ENCODE measurements at regions not wholly inside any gene's neighbourhood (a gene's known extent, or its start where the extent isn't known, plus 50 kb on each side); places are given as distances from the start of the nearest gene placed in this dataset.

DNA sequence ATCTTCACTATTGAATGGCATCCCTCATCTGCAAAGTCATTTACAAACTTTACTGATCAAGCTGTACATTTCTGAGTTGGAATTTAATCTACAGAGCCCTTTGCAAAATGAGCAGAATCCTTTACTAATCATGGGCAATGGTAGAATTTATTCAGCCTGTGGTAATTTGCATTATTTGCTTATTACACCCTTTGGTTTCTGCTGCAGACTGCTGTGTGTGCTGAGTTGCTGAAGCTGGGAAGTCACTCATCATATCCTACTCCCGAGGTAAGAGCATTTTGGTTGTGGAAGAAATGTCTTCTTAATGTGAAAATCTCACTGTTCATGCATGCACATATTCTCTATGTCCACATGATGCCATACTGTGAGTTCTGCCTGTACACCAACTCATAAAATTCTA, 357.4 kb upstream of the SLC39A10 start:
- Histone ChIP-seq H3K4me2 (ENCODE audit: low read length) (no peak overlapping the region), H3K4me1 (ENCODE audit: insufficient read depth, low read length, poor library complexity, severe bottlenecking) (no peaks in the 10 kb centered on the region), H3K79me2 (ENCODE audit: insufficient read depth, low read depth, low read length) (no peaks in the 10 kb centered on the region), H3K27ac (ENCODE audit: low read depth, low read length, poor library complexity, severe bottlenecking) (no peak overlapping the region), H3K4me3 (ENCODE audit: low read depth, low read length, poor library complexity, severe bottlenecking) (no peak overlapping the region), H3K9me2 (ENCODE audit: insufficient read depth, low read length) (no peaks in the 10 kb centered on the region), H3K36me3 (ENCODE audit: insufficient read depth, low read length) (no peaks in the 10 kb centered on the region), H4K20me1 (ENCODE audit: insufficient read depth, low read length) (no peaks in the 10 kb centered on the region), H2AFZ (ENCODE audit: low read length) (no peak overlapping the region), H3K9me3 (ENCODE audit: low read length) (no peaks in the 10 kb centered on the region)
- intact Hi-C loops (cut with micrococcal nuclease; ENCODE audit: unreplicated experiment): no loop called here
- POLR2A ChIA-PET: interaction anchor here (0.8 kb wide), 1 partner anchor 20 kb away, joined by 3 read pairs; no protein-coding TSS in a partner anchor
- CTCF ChIA-PET (ENCODE audit: unreplicated experiment): no interaction called here
- BruUV-seq (replicated peaks): no TSS peak
- no peak for DNase-seq (ENCODE audit: low spot score)
- TF ChIP-seq EZH2phosphoT487 (IDR thresholded peaks at IDR 0.05; ENCODE audit: borderline replicate concordance, low read depth, low read length): no peak
- TF ChIP-seq, protein P1, sequence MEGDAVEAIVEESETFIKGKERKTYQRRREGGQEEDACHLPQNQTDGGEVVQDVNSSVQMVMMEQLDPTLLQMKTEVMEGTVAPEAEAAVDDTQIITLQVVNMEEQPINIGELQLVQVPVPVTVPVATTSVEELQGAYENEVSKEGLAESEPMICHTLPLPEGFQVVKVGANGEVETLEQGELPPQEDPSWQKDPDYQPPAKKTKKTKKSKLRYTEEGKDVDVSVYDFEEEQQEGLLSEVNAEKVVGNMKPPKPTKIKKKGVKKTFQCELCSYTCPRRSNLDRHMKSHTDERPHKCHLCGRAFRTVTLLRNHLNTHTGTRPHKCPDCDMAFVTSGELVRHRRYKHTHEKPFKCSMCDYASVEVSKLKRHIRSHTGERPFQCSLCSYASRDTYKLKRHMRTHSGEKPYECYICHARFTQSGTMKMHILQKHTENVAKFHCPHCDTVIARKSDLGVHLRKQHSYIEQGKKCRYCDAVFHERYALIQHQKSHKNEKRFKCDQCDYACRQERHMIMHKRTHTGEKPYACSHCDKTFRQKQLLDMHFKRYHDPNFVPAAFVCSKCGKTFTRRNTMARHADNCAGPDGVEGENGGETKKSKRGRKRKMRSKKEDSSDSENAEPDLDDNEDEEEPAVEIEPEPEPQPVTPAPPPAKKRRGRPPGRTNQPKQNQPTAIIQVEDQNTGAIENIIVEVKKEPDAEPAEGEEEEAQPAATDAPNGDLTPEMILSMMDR (conservative IDR thresholded peaks at IDR 0.05; ENCODE audit: low read length): no peak

DNA sequence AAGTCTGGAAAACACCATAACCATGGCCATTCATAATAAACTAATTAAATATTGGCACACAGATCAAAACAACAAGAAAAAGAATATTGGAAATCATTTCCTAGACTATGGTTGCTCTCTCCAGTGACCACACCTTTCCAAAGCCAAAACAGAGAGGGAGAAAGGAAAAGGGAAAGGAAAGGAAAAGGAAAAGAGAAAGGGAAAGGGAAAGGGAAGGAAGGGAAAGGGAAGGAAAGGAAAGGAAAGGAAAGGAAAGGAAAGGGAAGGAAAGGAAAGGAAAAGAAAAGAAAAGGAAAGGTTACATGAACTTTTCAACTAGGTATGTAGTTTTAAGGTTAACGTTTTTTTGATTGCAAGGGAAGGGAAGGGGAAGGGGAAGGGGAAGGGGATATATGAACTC, 360.5 kb upstream of the SLC39A10 start:
- no peaks in the 10 kb centered on the region for H3K9me2 ChIP-seq (ENCODE audit: insufficient read depth, low read length)
- no peak for TF ChIP-seq EZH2phosphoT487 (IDR thresholded peaks at IDR 0.05; ENCODE audit: borderline replicate concordance, low read depth, low read length)
- intact Hi-C loops (cut with micrococcal nuclease; ENCODE audit: unreplicated experiment): no loop called here
- H4K20me1 ChIP-seq (ENCODE audit: insufficient read depth, low read length): no peaks in the 10 kb centered on the region
- H2AFZ ChIP-seq (ENCODE audit: low read length): no peak overlapping the region
- H3K79me2 ChIP-seq (ENCODE audit: insufficient read depth, low read depth, low read length): no peaks in the 10 kb centered on the region
- H3K4me2 ChIP-seq (ENCODE audit: low read length): no peak overlapping the region
- H3K4me3 ChIP-seq (ENCODE audit: low read depth, low read length, poor library complexity, severe bottlenecking): no peak overlapping the region
- H3K27ac ChIP-seq (ENCODE audit: low read depth, low read length, poor library complexity, severe bottlenecking): no peak overlapping the region
- ChIA-PET CTCF (ENCODE audit: unreplicated experiment) (no interaction called here), POLR2A (interaction anchor here (1.2 kb wide), 1 partner anchor 25 kb away, joined by 3 read pairs; no protein-coding TSS in a partner anchor)
- no peaks in the 10 kb centered on the region for H3K36me3 ChIP-seq (ENCODE audit: insufficient read depth, low read length)
- DNase-seq (ENCODE audit: low spot score): no peak
- H3K4me1 ChIP-seq (ENCODE audit: insufficient read depth, low read length, poor library complexity, severe bottlenecking): no peaks in the 10 kb centered on the region
- H3K9me3 ChIP-seq (ENCODE audit: low read length): no peaks in the 10 kb centered on the region
- BruUV-seq (replicated peaks): no TSS peak

DNA sequence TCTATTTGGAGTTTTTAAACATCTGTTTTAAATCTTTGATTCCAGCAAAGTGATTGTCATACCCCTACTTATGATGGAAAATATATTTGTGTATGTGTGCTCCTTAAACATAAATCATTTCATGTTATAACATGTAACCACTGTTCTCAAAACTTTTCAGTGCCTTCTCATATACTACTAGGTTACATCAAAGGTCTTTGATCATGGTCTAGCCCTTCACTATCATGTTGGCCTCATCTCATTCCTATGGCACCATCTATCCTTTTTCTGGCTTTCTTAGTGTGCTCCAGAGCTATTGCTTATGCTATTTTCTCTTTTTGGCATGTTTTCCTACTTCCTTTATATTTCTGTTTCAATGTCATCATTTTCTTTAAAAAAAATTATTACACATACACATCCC, 367.9 kb upstream of the SLC39A10 start:
- H3K27ac ChIP-seq (ENCODE audit: low read depth, low read length, poor library complexity, severe bottlenecking): no peak overlapping the region

More for the DNA sequence above, 367.9 kb upstream of the SLC39A10 start:
- Histone ChIP-seq H3K9me2 (ENCODE audit: insufficient read depth, low read length) (no peaks in the 10 kb centered on the region), H3K4me2 (ENCODE audit: low read length) (no peak overlapping the region), H3K4me1 (ENCODE audit: insufficient read depth, low read length, poor library complexity, severe bottlenecking) (no peaks in the 10 kb centered on the region), H2AFZ (ENCODE audit: low read length) (no peak overlapping the region), H3K9me3 (ENCODE audit: low read length) (no peaks in the 10 kb centered on the region), H3K79me2 (ENCODE audit: insufficient read depth, low read depth, low read length) (no peaks in the 10 kb centered on the region), H4K20me1 (ENCODE audit: insufficient read depth, low read length) (no peaks in the 10 kb centered on the region; the same call in 1 of the 2 replicates), H3K4me3 (ENCODE audit: low read depth, low read length, poor library complexity, severe bottlenecking) (no peak overlapping the region), H3K36me3 (ENCODE audit: insufficient read depth, low read length) (no peaks in the 10 kb centered on the region)
- no TSS peak for BruUV-seq (replicated peaks)
- no peak for DNase-seq (ENCODE audit: low spot score)
- TF ChIP-seq EZH2phosphoT487 (IDR thresholded peaks at IDR 0.05; ENCODE audit: borderline replicate concordance, low read depth, low read length): no peak
- TF ChIP-seq, protein P1 (conservative IDR thresholded peaks at IDR 0.05; ENCODE audit: low read length): no peak
- ChIA-PET POLR2A (no interaction called here), CTCF (ENCODE audit: unreplicated experiment) (no interaction called here)
- intact Hi-C loops (cut with micrococcal nuclease; ENCODE audit: unreplicated experiment): no loop called here
